ENCODE measurements at regions not wholly inside any gene's neighbourhood (a gene's known extent, or its start where the extent isn't known, plus 50 kb on each side); places are given as distances from the start of the nearest gene placed in this dataset.

- TF ChIP-seq CTCF (conservative IDR thresholded peaks at IDR 0.05; ENCODE audit: low read length): no peak
- TF ChIP-seq EZH2phosphoT487 (IDR thresholded peaks at IDR 0.05; ENCODE audit: borderline replicate concordance): no peak
These were observed 156.5 kb downstream of the ERCC6L2 start for GRCh38 chr9:96031916-96032534.

Data from Loucy (cell line).